ENCODE measurements at regions not wholly inside any gene's neighbourhood (a gene's known extent, or its start where the extent isn't known, plus 50 kb on each side); places are given as distances from the start of the nearest gene placed in this dataset.

- H2BK12ac ChIP-seq (ENCODE audit: low read depth, low read length), result no peak overlapping the region
- H2AK5ac ChIP-seq (ENCODE audit: low read depth, low read length), result no peak overlapping the region
- H4K8ac ChIP-seq (ENCODE audit: extremely low read depth, insufficient read depth, low read length), result no peak overlapping the region
- H3K79me2 ChIP-seq (ENCODE audit: control insufficient read depth in 1 of 2, insufficient read depth in 2 of 2, low read length in 2 of 2), result no peaks in the 10 kb centered on the region
- no peak overlapping the region for H3K4me2 ChIP-seq (ENCODE audit: insufficient read depth in 1 of 2, low read depth in 2 of 2, low read length in 2 of 2)
- H3K27ac ChIP-seq (ENCODE audit: low read depth, low read length), result no peak overlapping the region
- ChIA-PET CTCF (ENCODE audit: partially characterized antibody) (interaction anchor here (0.6 to 1.0 kb wide), 2 partner anchors 1328 to 1885 kb away, joined by 3 to 4 read pairs; no protein-coding TSS in a partner anchor), POLR2A (ENCODE audit: partially characterized antibody) (interaction anchor here (0.7 kb wide), 1 partner anchor 19 kb away, joined by 3 read pairs; no protein-coding TSS in a partner anchor)
- H2BK15ac ChIP-seq (ENCODE audit: low read length), result no peak overlapping the region
- no peak overlapping the region for H2BK5ac ChIP-seq (ENCODE audit: low read depth, low read length)
- H3K23ac ChIP-seq (ENCODE audit: insufficient read length), result no peak overlapping the region
- H3K4me3 ChIP-seq (ENCODE audit: extremely low read depth in 1 of 4, insufficient read depth in 2 of 4, low read depth in 3 of 4, low read length in 4 of 4), result no peak overlapping the region
- WGBS, 2 experiments (ENCODE audit: extremely low coverage in 1 of 2, insufficient coverage in 1 of 2, insufficient read length in 1 of 2, insufficient replicate concordance in 2 of 2, low coverage in 1 of 2, low lambda C conversion rate in 2 of 2, missing lambda C conversion rate in 1 of 2), result 95% methylated on average over 9 of the region's 12 CpGs; no CpG with 5 or more reads in 1 of the 2 experiments
- TF ChIP-seq RFX5 (IDR thresholded peaks at IDR 0.05; ENCODE audit: borderline replicate concordance, low read depth, low read length), result no peak
- H4K20me1 ChIP-seq (replicated peaks in 1 of 2; ENCODE audit: control insufficient read depth in 1 of 2, insufficient read depth in 2 of 2, low read length in 2 of 2), result peaks cover 0 to 6% of the 10 kb centered on the region in 2 experiments
- no peaks in the 10 kb centered on the region for H3K9me3 ChIP-seq (ENCODE audit: insufficient read depth in 2 of 2, low read depth in 1 of 2, low read length in 1 of 2)
- DNase-seq (ENCODE audit: low read depth in 1 of 2, low spot score in 2 of 2) (no peak), FAIRE-seq (no peak)
- H3K9ac ChIP-seq (replicated peaks in 1 of 4; ENCODE audit: extremely low read depth in 1 of 4, low read depth in 3 of 4, low read length in 3 of 4), result no peak overlapping the region
- peaks cover 6% of the 10 kb centered on the region; the same call in 1 of the 2 replicates for H3K23me2 ChIP-seq (ENCODE audit: low read depth, low read length)
- H2AFZ ChIP-seq (ENCODE audit: low read length), result no peak overlapping the region
- H3K79me1 ChIP-seq (ENCODE audit: low read depth, low read length), result no peaks in the 10 kb centered on the region
- no peaks in the 10 kb centered on the region for H3K36me3 ChIP-seq (ENCODE audit: control insufficient read depth in 2 of 4, insufficient read depth in 4 of 4, low read length in 3 of 4)
- H3K18ac ChIP-seq (ENCODE audit: extremely low read depth, low read length), result no peak overlapping the region
- 0 out of 7 replicates have a peak, but pooled peaks cover 0 to 3% (median 0%) of the 10 kb centered on the region in 4 experiments for H3K27me3 ChIP-seq (replicated peaks in 1 of 4; ENCODE audit: control insufficient read depth in 3 of 4, extremely low read depth in 1 of 4, insufficient read depth in 3 of 4, low read length in 3 of 4)
- no peak overlapping the region for H2BK20ac ChIP-seq (ENCODE audit: low read length)
- H4K5ac ChIP-seq (ENCODE audit: insufficient read length, low read depth, low read length), result no peak overlapping the region
- H4K91ac ChIP-seq (replicated peaks; ENCODE audit: insufficient read length, low read length), result no peak overlapping the region
- H3K56ac ChIP-seq (replicated peaks; ENCODE audit: insufficient read length, low read depth, low read length), result no peak overlapping the region
- H3K4ac ChIP-seq (replicated peaks; ENCODE audit: insufficient read length, low read depth, low read length), result no peak overlapping the region
- H3K4me1 ChIP-seq (replicated peaks in 1 of 4; ENCODE audit: control insufficient read depth in 3 of 4, insufficient read depth in 4 of 4, low read length in 3 of 4), result no peaks in the 10 kb centered on the region
- no peak overlapping the region for H2BK120ac ChIP-seq (replicated peaks; ENCODE audit: low read depth, low read length)
- H3K14ac ChIP-seq (ENCODE audit: insufficient read length), result no peak overlapping the region
These were observed 341.6 kb upstream of the AUTS2 start for GRCh38 chr7:69256634-69257081.

Measured in H1 (cell line).